ENCODE measurements at regions not wholly inside any gene's neighbourhood (a gene's known extent, or its start where the extent isn't known, plus 50 kb on each side); places are given as distances from the start of the nearest gene placed in this dataset.

DNA sequence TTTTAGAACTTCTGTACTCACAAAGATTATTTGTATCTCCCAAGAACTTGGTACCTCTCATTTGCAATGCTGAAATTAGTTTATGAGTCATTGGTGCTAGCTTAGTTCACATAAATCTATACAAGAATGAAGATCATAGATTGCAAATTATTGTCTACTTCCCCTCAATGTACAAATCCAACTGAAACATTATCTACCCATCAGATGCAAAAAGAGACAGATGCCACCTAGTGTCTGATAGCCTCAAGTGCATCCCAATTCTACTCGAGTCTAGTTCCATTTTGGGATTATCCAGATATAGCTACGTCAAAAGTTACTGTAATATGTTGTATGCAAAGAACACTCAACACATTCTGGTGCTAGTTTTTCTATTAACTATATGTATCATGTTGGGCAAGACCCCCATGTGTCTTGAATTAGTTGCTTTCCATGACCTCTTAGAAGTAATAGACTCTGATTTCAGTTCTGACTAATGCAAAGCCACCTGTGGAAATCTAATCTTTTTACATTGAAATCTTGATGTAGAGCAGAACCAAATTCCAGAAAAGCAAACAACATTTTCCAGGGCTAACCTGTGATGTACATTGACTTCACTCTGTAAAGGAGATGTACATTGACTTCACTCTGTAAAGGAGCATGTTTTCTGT, 210.0 kb downstream of the RBM43 start:
- DNase-seq (ENCODE audit: low read depth, low spot score): peak; percentile 55
- TF ChIP-seq, protein P1, sequence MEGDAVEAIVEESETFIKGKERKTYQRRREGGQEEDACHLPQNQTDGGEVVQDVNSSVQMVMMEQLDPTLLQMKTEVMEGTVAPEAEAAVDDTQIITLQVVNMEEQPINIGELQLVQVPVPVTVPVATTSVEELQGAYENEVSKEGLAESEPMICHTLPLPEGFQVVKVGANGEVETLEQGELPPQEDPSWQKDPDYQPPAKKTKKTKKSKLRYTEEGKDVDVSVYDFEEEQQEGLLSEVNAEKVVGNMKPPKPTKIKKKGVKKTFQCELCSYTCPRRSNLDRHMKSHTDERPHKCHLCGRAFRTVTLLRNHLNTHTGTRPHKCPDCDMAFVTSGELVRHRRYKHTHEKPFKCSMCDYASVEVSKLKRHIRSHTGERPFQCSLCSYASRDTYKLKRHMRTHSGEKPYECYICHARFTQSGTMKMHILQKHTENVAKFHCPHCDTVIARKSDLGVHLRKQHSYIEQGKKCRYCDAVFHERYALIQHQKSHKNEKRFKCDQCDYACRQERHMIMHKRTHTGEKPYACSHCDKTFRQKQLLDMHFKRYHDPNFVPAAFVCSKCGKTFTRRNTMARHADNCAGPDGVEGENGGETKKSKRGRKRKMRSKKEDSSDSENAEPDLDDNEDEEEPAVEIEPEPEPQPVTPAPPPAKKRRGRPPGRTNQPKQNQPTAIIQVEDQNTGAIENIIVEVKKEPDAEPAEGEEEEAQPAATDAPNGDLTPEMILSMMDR (IDR thresholded peaks at IDR 0.05): peak; percentile 77; the same call in 1 of the 2 replicates
- TF ChIP-seq, protein P2, sequence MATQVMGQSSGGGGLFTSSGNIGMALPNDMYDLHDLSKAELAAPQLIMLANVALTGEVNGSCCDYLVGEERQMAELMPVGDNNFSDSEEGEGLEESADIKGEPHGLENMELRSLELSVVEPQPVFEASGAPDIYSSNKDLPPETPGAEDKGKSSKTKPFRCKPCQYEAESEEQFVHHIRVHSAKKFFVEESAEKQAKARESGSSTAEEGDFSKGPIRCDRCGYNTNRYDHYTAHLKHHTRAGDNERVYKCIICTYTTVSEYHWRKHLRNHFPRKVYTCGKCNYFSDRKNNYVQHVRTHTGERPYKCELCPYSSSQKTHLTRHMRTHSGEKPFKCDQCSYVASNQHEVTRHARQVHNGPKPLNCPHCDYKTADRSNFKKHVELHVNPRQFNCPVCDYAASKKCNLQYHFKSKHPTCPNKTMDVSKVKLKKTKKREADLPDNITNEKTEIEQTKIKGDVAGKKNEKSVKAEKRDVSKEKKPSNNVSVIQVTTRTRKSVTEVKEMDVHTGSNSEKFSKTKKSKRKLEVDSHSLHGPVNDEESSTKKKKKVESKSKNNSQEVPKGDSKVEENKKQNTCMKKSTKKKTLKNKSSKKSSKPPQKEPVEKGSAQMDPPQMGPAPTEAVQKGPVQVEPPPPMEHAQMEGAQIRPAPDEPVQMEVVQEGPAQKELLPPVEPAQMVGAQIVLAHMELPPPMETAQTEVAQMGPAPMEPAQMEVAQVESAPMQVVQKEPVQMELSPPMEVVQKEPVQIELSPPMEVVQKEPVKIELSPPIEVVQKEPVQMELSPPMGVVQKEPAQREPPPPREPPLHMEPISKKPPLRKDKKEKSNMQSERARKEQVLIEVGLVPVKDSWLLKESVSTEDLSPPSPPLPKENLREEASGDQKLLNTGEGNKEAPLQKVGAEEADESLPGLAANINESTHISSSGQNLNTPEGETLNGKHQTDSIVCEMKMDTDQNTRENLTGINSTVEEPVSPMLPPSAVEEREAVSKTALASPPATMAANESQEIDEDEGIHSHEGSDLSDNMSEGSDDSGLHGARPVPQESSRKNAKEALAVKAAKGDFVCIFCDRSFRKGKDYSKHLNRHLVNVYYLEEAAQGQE (IDR thresholded peaks at IDR 0.05; ENCODE audit: insufficient read depth in 1 of 2, low read depth in 2 of 2, low read length in 1 of 2): no peak
- no TSS peak for BruUV-seq (replicated peaks)
- in situ Hi-C loops (cut with HindIII; ENCODE audit: low pct_unique_long_range_greater_than_20kb, low sequenced_read_pairs) (no loop called here), intact Hi-C loops (cut with micrococcal nuclease; ENCODE audit: unreplicated experiment) (loop anchor here (2.0 to 10.0 kb wide), 3 partner anchors 183 to 1455 kb away; partner anchors contain the start of gene RND3)
- Histone ChIP-seq H3K4me1 (ENCODE audit: control insufficient read depth, insufficient read depth, low read length) (no peaks in the 10 kb centered on the region), H3K36me3 (ENCODE audit: control insufficient read depth, insufficient read depth, low read length) (no peaks in the 10 kb centered on the region), H3K27me3 (ENCODE audit: control insufficient read depth, insufficient read depth, low read length) (no peaks in the 10 kb centered on the region), H3K27ac (ENCODE audit: low read length) (no peak overlapping the region), H3K4me3 (ENCODE audit: low read depth in 2 of 2, low read length in 2 of 2) (no peak overlapping the region), H3K9me3 (ENCODE audit: control insufficient read depth, insufficient read depth, low read depth, low read length) (no peaks in the 10 kb centered on the region)
- ChIA-PET POLR2A (no interaction called here), CTCF (interaction anchor here (0.6 to 1.7 kb wide), 2 partner anchors 20 to 141 kb away, joined by 4 read pairs; no protein-coding TSS in a partner anchor)
- 0 out of 2 replicates have a peak, but pooled peaks have one; percentile 65 for ATAC-seq

DNA sequence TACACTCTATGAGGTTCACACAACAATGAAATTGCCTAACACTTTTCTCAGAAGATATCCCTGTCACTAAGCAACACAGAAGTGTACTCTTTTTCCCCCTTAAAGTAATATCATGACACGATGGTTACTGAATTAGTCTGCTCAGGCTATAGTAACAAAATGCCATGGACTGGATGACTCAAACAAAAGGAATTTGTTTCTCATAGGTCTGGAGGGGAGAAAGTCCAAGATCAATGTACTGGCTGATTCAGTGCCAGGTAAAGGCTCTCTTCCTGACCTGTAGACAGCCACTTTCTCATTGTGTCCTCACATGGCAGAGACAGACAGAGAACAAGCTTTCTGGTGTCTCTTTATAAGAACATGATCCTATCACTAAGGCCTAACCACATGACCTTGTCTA, 211.9 kb downstream of the RBM43 start:
- intact Hi-C loops (cut with micrococcal nuclease; ENCODE audit: unreplicated experiment) (loop anchor here (10.0 kb wide), 2 partner anchors 185 to 565 kb away; partner anchors contain the start of gene RND3), in situ Hi-C loops (cut with HindIII; ENCODE audit: low pct_unique_long_range_greater_than_20kb, low sequenced_read_pairs) (no loop called here)

More for the DNA sequence above, 211.9 kb downstream of the RBM43 start:
- no peak for TF ChIP-seq POLR2AphosphoS5 (IDR thresholded peaks at IDR 0.05; ENCODE audit: low read depth, low read length)
- TF ChIP-seq, protein P1 (IDR thresholded peaks at IDR 0.05): no peak
- TF ChIP-seq, protein P2 (IDR thresholded peaks at IDR 0.05; ENCODE audit: insufficient read depth in 1 of 2, low read depth in 2 of 2, low read length in 1 of 2): no peak
- TF ChIP-seq SIN3A (IDR thresholded peaks at IDR 0.05; ENCODE audit: borderline replicate concordance, insufficient read depth, low read depth, low read length): no peak
- TF ChIP-seq TCF7L2 (IDR thresholded peaks at IDR 0.05; ENCODE audit: low read depth, low read length): no peak
- H3K4me3 ChIP-seq (ENCODE audit: low read depth in 2 of 2, low read length in 2 of 2): no peak overlapping the region
- no peak overlapping the region for H3K27ac ChIP-seq (ENCODE audit: low read length)
- H3K4me1 ChIP-seq (ENCODE audit: control insufficient read depth, insufficient read depth, low read length): no peaks in the 10 kb centered on the region
- CTCF ChIA-PET: no interaction called here
- DNase-seq (ENCODE audit: low read depth, low spot score): no peak
- H3K36me3 ChIP-seq (ENCODE audit: control insufficient read depth, insufficient read depth, low read length): no peaks in the 10 kb centered on the region
- POLR2A ChIA-PET: no interaction called here
- BruUV-seq (replicated peaks): no TSS peak
- H3K27me3 ChIP-seq (ENCODE audit: control insufficient read depth, insufficient read depth, low read length): no peaks in the 10 kb centered on the region
- no peaks in the 10 kb centered on the region for H3K9me3 ChIP-seq (ENCODE audit: control insufficient read depth, insufficient read depth, low read depth, low read length)
- no peak for ATAC-seq
